Posterior vena cava (tissue), 2 donors: ENCODE measurements at regions not wholly inside any gene's neighbourhood (a gene's known extent, or its start where the extent isn't known, plus 50 kb on each side); places are given as distances from the start of the nearest gene placed in this dataset.
"Not testable (repeated sequence)": the region's sequence is repeated elsewhere in the genome, so short reads cannot be mapped to it uniquely, and the experiment has no call there.

Experiments
- DNase-seq: peaks from one replicate; pipeline ENCODE4 v3.0.0-alpha.2; 2020; ENCODE audit warnings: low spot score
- intact Hi-C, 2 donors: fragments of 100-400 bp; cut with DNase I; formaldehyde crosslinking; loops; one replicate each; pipeline versions ENCODE4 v1.14.1 to v1.14.2; 2022 to 2023
- donor health status: DM: yes; HTN: yes; CAD: no.
- donor health status: DM: yes; HTN: yes; CAD: no.

DNA sequence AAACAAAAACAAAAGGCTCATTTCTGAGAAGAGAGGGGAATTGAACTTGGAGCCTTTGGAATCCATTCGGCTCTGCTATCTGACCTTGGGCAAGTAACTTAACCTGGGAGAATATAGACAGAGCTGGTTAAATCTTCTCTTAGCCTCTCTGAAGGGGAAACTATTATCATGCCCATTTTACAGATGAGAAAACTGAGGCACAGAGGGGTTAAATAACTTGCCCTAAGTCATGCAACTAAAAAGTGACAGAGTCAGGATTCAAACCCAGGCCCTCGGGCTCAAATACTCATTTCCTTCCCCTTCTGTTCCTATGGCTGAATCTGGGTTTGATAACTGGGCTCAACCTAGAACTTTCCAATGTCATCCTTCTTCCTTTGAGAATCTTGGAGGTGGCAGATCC is 291.3 kb upstream of the MSX2 start:
- DNase-seq: no peak
- intact Hi-C loops: no loop called here

DNA sequence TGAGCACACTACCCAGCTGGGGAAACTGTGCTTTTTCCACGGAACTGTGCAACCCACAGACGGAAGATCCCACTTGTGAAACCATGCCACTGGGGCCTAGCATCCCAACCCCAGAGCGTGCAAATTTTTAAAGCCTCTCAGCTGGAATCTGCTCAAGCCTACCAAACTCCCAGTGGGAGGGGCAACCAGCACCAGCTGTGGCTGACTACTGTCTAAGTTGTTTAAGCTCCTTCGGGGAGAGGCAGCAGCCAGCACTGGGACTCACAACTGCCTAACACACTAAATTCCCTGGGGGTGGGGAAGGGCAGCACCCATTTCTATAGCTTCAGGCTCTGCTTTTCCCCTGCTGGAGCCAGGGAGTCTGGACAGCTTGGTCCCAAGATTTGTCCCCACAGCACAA is 287.6 kb upstream of the MSX2 start:
- DNase-seq: no peak
- intact Hi-C loops: no loop called here

GRCh38 chr5:174444479-174445188 is 279.7 kb upstream of the MSX2 start:
- no peak for DNase-seq
- intact Hi-C loops: no loop called here

- DNase-seq: no peak
- intact Hi-C loops: no loop called here
These were observed 277.9 kb upstream of the MSX2 start for GRCh38 chr5:174446446-174446845.

DNA sequence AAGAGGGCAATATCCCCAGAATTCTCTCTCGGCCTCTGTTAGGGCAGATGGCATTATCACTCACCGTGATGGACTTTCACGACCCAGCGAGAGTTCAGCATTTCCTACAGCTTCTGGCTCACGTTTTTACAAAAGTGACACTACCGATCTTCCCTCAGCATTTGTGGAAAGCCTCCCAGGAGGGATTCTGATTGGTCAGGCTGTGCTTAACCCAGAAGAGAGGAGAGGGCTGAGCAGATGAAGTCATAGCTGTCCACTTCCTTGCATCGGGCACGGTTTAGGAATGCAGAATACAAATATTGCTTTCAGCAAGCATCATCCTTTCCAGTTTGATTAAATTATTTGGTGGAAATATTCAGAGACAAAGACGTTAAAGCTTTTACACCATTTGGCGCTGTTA is 277.4 kb upstream of the MSX2 start:
- intact Hi-C loops: no loop called here
- no peak for DNase-seq

GRCh38 chr5:174448041-174448440 is 276.3 kb upstream of the MSX2 start:
- intact Hi-C loops: no loop called here
- DNase-seq: no peak

DNA sequence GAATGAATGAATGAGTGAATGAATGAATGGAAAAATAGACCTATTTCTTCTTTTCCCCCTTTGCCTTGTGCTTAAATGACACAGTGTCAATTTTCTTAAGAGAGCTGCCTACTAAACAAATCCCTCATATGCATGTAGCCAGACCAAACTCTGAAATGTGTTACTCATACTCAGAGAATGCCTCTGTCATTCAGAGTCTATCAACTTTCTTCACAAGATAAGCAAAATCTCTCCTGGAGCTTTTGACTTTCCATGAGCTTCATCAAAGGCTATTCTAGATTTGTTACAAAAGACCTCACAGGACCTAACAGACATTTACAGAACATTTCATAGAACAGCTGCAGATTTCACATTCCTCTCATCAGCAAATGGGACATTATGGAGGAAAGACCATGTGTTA is 275.7 kb upstream of the MSX2 start:
- no peak for DNase-seq
- intact Hi-C loops: no loop called here

GRCh38 chr5:174453690-174454089 is 270.7 kb upstream of the MSX2 start:
- DNase-seq: no peak
- intact Hi-C loops: no loop called here

GRCh38 chr5:174454464-174454863 is 269.9 kb upstream of the MSX2 start:
- intact Hi-C loops: no loop called here
- no peak for DNase-seq

GRCh38 chr5:174454890-174455289 is 269.5 kb upstream of the MSX2 start:
- DNase-seq: no peak
- intact Hi-C loops: no loop called here

DNA sequence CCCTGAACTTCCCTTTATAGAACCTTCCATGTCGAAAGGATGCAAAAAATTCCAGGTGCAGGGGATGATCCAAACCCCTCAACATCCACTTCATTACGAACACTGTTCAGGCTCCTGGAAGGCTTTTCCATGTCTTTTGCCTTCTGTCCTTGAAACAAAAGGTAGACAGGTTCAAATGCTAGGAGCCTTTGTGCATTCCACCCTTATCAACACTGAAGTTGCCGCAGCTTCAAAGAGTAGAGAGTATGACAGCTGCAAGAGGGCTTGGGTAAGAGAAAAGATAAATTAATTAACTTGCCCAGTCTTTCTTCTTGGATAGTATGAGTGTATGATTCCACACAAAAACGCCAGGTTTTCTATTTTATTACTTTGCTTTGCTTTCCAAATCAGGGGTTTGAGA is 269.1 kb upstream of the MSX2 start:
- intact Hi-C loops: no loop called here
- no peak for DNase-seq

DNA sequence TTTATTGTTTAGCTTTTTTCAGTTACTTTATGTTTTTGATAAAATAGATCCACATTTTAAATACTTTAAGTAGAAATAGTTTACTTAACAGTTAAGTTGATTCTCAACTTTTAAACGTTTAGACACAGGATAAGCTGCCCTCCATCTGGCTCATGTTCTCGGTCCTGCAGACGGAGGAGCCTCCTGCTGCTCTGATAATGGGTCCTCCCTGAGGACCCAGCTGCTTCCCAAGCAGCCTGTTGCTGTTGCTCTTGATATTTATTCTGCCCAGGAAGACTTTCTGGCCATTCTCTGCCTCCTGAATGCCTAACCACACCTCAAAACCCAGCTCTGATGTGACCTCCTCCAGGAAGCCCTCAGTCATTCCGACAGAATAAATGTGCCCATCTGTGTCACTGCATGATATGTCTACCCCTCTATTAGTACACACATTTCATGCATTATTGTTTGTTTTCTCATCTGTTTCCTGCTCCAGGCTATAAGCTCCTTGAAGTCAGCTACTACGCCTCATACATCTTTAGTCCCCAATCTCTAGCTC is 267.2 kb upstream of the MSX2 start:
- no peak for DNase-seq
- intact Hi-C loops: no loop called here

DNA sequence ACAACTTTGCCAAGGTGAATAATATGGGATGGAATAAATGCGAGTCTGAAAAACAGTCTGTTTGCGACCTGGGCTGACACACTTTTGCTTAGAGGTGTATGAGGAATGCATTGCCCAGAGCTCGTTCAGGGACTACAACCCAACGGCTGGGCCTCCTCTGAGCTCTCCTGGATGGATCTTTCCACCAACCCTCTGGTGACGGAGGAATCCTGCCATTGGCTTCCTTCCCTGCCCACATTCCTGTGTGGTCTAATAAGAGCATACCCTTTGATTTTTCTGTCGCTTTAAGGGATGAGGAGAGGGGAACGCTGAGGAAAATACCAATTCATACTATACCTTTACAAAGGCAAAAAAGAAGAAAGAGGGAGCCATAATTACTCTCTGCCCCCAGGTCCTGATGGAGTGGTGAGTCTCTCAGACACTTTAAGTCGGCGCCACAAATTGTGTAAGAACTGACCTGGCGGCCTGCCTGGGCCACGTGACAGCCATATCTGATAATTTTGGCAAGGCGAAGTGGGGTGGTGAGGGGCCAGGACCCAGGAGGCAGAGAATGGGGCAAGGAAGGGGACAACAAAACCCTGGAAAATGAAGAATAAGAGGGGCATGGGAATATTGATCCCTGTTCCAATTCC is 265.2 kb upstream of the MSX2 start:
- DNase-seq: no peak
- intact Hi-C loops: no loop called here

- intact Hi-C loops: no loop called here
- DNase-seq: no peak
These were observed 264.4 kb upstream of the MSX2 start for GRCh38 chr5:174459832-174460448.

DNA sequence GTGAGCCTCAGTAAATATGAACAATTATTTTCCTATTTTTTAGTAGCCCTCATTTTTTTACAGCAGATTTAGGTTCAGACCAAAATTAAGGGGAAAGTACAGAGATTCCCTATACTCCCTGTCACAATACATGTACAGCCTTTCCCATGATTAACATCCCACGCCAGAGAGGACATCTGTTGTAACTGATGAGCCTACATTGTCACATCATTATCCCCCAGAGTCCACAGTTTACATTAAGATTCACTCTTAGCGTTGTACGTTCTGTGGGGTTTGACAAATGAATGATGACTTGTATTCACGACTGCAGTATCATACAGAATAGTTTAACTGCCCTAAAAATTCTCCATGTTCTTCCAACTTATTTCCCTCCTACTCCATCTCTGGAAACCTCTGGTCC is 262.3 kb upstream of the MSX2 start:
- DNase-seq: no peak
- intact Hi-C loops: no loop called here

GRCh38 chr5:174464504-174465165 is 259.7 kb upstream of the MSX2 start:
- intact Hi-C loops: loop anchor here in 1 of 2 donors (1.0 to 2.0 kb wide), 2 partner anchors 20 to 50 kb away; no protein-coding TSS in a partner anchor
- no peak for DNase-seq

- intact Hi-C loops, DNase-seq: not testable (repeated sequence)
These were observed 252.9 kb upstream of the MSX2 start for GRCh38 chr5:174471528-174471927.

- intact Hi-C loops: no loop called here
- DNase-seq: no peak
These were observed 251.4 kb upstream of the MSX2 start for GRCh38 chr5:174472956-174473355.

DNA sequence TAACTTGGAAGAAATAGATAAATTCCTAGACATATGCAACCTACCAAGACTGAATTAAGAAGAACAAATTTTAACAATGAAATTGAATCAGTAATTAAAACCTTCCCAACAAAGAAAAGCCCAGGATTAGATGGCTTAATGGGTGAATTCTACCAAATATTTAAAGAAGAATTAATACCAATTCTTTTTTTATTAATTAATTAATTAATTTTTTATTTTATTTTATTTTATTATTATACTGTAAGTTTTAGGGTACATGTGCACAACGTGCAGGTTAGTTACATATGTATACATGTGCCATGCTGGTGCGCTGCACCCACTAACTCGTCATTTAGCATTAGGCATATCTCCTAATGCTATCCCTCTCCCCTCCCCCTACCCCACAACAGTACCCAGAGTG is 248.4 kb upstream of the MSX2 start:
- DNase-seq, intact Hi-C loops: not testable (repeated sequence)

- intact Hi-C loops: no loop called here
- DNase-seq: no peak
These were observed 245.1 kb upstream of the MSX2 start for GRCh38 chr5:174479325-174479724.
